ENCODE measurements at regions not wholly inside any gene's neighbourhood (a gene's known extent, or its start where the extent isn't known, plus 50 kb on each side); places are given as distances from the start of the nearest gene placed in this dataset.
"Not testable (repeated sequence)": the region's sequence is repeated elsewhere in the genome, so short reads cannot be mapped to it uniquely, and the experiment has no call there.

DNA sequence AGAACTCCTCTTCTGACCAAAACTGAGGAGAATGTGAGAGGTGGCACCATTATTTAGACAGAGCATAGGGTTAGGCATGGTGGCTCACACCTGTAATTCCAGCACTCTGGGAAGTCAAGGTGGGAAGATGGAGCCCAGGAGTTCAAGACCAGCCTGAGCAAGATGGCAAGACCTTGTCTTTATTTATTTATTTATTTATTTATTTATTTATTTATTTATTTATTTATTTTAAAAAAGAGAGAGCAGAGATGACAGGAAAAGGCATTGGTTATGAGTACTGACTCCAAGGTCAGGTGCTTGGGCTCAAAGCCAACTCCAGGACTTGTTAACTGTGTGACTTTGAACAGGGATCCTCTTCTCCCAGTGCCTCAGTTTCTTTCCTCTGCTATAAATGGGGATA is 217.7 kb downstream of the MEX3B start:
- Histone ChIP-seq H3K9me3 (no peaks in the 10 kb centered on the region), H3K27me3 (no peaks in the 10 kb centered on the region), H3K4me1 (no peaks in the 10 kb centered on the region), H3K27ac (no peak overlapping the region), H3K36me3 (no peaks in the 10 kb centered on the region), H3K4me3 (no peak overlapping the region)
- TF ChIP-seq POLR2A (IDR thresholded peaks at IDR 0.05) (no peak), EP300 (IDR thresholded peaks at IDR 0.05; ENCODE audit: low read depth) (no peak), POLR2AphosphoS5 (IDR thresholded peaks at IDR 0.05) (no peak)
- TF ChIP-seq, protein P1, sequence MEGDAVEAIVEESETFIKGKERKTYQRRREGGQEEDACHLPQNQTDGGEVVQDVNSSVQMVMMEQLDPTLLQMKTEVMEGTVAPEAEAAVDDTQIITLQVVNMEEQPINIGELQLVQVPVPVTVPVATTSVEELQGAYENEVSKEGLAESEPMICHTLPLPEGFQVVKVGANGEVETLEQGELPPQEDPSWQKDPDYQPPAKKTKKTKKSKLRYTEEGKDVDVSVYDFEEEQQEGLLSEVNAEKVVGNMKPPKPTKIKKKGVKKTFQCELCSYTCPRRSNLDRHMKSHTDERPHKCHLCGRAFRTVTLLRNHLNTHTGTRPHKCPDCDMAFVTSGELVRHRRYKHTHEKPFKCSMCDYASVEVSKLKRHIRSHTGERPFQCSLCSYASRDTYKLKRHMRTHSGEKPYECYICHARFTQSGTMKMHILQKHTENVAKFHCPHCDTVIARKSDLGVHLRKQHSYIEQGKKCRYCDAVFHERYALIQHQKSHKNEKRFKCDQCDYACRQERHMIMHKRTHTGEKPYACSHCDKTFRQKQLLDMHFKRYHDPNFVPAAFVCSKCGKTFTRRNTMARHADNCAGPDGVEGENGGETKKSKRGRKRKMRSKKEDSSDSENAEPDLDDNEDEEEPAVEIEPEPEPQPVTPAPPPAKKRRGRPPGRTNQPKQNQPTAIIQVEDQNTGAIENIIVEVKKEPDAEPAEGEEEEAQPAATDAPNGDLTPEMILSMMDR (IDR thresholded peaks at IDR 0.05), result no peak
- intact Hi-C loops (cut with DNase I; ENCODE audit: low total_unique reads), result no loop called here
- no peak for DNase-seq
- in situ Hi-C loops (cut with MboI; ENCODE audit: low pct_ligation_motif_present in 1 of 4, low pct_unique_long_range_greater_than_20kb in 1 of 4, low sequenced_read_pairs in 3 of 4), result no loop called here

DNA sequence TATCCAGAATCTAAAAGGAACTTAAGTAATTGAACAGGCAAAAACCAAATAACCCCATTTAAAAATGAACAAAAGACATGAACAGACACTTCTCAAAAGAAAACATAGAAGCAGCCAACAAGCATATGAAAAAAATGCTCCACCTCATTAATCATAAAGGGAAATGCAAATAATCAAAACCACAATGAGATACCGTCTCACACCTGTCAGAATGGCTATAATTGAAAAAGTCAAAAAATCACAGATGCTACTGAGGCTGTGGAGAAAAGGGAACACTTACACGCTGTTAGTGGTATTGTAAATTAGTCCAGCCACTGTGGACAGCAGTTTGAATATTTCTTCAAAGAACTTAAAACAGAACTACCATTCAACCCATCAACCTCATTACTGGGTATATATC is 220.7 kb downstream of the MEX3B start:
- no peak overlapping the region for H3K27ac ChIP-seq
- H3K36me3 ChIP-seq, result no peaks in the 10 kb centered on the region
- intact Hi-C loops (cut with DNase I; ENCODE audit: low total_unique reads), result no loop called here
- no peaks in the 10 kb centered on the region for H3K27me3 ChIP-seq
- no peaks in the 10 kb centered on the region for H3K4me1 ChIP-seq
- no peak overlapping the region for H3K4me3 ChIP-seq
- whole genome bisulfite sequencing, 2 donors (ENCODE audit: low coverage in 1 of 2), result 67 to 79% methylated on average over 1 to 2 of the region's 2 CpGs
- no peak for DNase-seq
- TF ChIP-seq EP300 (IDR thresholded peaks at IDR 0.05; ENCODE audit: low read depth) (no peak), POLR2A (IDR thresholded peaks at IDR 0.05) (no peak), POLR2AphosphoS5 (IDR thresholded peaks at IDR 0.05) (no peak)
- TF ChIP-seq, protein P1 (IDR thresholded peaks at IDR 0.05), result no peak
- in situ Hi-C loops (cut with MboI; ENCODE audit: low pct_ligation_motif_present in 1 of 4, low pct_unique_long_range_greater_than_20kb in 1 of 4, low sequenced_read_pairs in 3 of 4), result no loop called here
- no peaks in the 10 kb centered on the region for H3K9me3 ChIP-seq

DNA sequence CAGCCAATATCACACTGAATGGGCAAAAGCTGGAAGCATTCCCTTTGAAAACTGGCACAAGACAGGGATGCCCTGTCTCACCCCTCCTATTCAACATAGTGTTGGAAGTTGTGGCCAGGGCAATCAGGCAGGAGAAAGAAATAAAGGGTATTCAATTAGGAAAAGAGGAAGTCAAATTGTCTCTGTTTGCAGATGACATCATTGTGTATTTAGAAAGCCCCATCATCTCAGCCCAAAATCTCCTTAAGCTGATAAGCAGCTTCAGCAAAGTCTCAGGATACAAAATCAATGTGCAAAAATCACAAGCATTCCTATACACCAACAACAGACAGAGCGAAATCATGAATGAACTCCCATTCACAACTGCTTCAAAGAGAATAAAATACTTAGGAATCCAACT is 223.2 kb downstream of the MEX3B start:
- H3K36me3 ChIP-seq; DNase-seq; H3K9me3 ChIP-seq; H3K27me3 ChIP-seq; intact Hi-C loops (cut with DNase I; ENCODE audit: low total_unique reads); H3K4me1 ChIP-seq; H3K4me3 ChIP-seq; H3K27ac ChIP-seq; in situ Hi-C loops (cut with MboI; ENCODE audit: low pct_ligation_motif_present in 1 of 4, low pct_unique_long_range_greater_than_20kb in 1 of 4, low sequenced_read_pairs in 3 of 4): not testable (repeated sequence)
- 83% methylated on average over 1 of the region's 1 CpG for WGBS, 2 donors (ENCODE audit: low coverage in 1 of 2)

DNA sequence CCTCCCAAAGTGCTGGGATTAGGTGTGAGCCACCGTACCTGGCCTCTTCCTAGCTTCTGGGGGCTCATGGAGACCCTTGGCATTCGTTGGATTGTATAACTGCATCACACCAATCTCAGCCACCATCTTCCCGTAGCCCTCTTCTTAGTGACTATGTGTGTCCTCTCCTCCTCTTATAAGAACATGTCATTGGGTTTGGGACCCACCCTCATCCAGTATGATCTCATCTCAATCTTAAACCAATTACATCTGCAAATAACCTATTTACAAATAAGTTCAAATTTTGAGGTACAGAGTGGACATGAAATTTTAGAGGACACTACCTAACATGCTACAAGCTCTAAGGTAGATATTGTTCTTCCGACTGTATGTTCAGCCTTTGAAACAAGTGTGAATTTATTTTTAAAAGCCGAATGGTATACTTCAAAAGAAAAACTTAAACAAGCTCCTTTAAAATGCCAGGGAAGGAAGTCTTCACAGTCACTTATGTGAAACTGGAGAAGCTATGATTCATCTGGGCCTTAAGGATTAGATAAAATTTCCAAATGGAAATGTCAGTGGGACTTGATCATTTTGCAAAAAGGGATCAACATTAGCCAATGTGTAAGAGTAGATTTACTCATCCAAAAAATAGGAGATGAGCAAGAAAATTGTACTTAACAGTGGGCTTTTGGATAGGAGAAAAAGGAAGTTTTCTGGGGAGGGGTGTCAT is 225.7 kb downstream of the MEX3B start:
- 70 to 77% methylated on average over 3 to 5 of the region's 5 CpGs for WGBS, 2 donors (ENCODE audit: low coverage in 1 of 2)
- H3K27me3 ChIP-seq, result no peaks in the 10 kb centered on the region
- in situ Hi-C loops (cut with MboI; ENCODE audit: low pct_ligation_motif_present in 1 of 4, low pct_unique_long_range_greater_than_20kb in 1 of 4, low sequenced_read_pairs in 3 of 4), result no loop called here
- no peaks in the 10 kb centered on the region for H3K36me3 ChIP-seq
- H3K4me3 ChIP-seq, result no peak overlapping the region
- H3K27ac ChIP-seq, result no peak overlapping the region
- H3K9me3 ChIP-seq, result no peaks in the 10 kb centered on the region
- TF ChIP-seq EP300 (IDR thresholded peaks at IDR 0.05; ENCODE audit: low read depth) (no peak), POLR2A (IDR thresholded peaks at IDR 0.05) (no peak)
- H3K4me1 ChIP-seq, result no peaks in the 10 kb centered on the region
- no peak for DNase-seq
- intact Hi-C loops (cut with DNase I; ENCODE audit: low total_unique reads), result no loop called here

DNA sequence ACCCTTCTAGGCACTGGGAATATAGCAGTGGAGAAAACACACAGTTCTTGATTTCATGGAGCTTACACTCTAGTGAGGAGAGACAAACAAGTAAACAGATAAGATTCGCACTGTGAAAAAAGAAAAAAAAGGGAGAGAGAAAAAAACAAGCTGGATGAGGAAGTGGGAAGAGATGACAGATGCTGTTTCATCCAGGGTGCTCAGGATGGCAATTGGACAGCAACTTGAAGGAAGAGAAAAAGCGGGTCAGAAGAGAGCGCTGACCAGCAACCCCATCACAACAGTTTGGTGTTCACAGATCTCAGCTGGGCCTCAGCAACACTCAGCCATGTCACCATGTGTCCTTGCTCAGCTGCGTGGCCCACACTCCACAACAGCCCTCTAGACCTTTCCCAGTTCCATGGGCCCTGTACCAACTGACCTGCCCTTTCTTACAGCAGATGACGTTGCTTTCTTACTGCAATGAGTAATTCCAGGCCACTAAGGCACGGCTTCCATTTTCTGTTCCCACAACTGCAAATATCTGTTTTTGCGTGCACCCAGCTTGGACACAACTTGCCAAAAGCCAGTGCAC is 230.8 kb downstream of the MEX3B start:
- H3K4me3 ChIP-seq, result no peak overlapping the region
- DNase-seq, result no peak
- no peak for TF ChIP-seq POLR2AphosphoS5 (IDR thresholded peaks at IDR 0.05)
- TF ChIP-seq, protein P1 (IDR thresholded peaks at IDR 0.05), result no peak
- no peak for TF ChIP-seq POLR2A (IDR thresholded peaks at IDR 0.05)
- TF ChIP-seq EP300 (IDR thresholded peaks at IDR 0.05; ENCODE audit: low read depth), result no peak
- no peaks in the 10 kb centered on the region for H3K9me3 ChIP-seq
- no peaks in the 10 kb centered on the region for H3K36me3 ChIP-seq
- H3K4me1 ChIP-seq, result no peaks in the 10 kb centered on the region
- H3K27me3 ChIP-seq, result no peaks in the 10 kb centered on the region
- in situ Hi-C loops (cut with MboI; ENCODE audit: low pct_ligation_motif_present in 1 of 4, low pct_unique_long_range_greater_than_20kb in 1 of 4, low sequenced_read_pairs in 3 of 4), result no loop called here
- intact Hi-C loops (cut with DNase I; ENCODE audit: low total_unique reads), result no loop called here
- WGBS, 2 donors (ENCODE audit: low coverage in 1 of 2), result 83 to 91% methylated on average over 5 to 7 of the region's 7 CpGs
- H3K27ac ChIP-seq, result no peak overlapping the region

Data from transverse colon (tissue), 4 donors.